ENCODE measurements at regions not wholly inside any gene's neighbourhood (a gene's known extent, or its start where the extent isn't known, plus 50 kb on each side); places are given as distances from the start of the nearest gene placed in this dataset.

- TF ChIP-seq, protein P1, sequence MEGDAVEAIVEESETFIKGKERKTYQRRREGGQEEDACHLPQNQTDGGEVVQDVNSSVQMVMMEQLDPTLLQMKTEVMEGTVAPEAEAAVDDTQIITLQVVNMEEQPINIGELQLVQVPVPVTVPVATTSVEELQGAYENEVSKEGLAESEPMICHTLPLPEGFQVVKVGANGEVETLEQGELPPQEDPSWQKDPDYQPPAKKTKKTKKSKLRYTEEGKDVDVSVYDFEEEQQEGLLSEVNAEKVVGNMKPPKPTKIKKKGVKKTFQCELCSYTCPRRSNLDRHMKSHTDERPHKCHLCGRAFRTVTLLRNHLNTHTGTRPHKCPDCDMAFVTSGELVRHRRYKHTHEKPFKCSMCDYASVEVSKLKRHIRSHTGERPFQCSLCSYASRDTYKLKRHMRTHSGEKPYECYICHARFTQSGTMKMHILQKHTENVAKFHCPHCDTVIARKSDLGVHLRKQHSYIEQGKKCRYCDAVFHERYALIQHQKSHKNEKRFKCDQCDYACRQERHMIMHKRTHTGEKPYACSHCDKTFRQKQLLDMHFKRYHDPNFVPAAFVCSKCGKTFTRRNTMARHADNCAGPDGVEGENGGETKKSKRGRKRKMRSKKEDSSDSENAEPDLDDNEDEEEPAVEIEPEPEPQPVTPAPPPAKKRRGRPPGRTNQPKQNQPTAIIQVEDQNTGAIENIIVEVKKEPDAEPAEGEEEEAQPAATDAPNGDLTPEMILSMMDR (IDR thresholded peaks at IDR 0.05) = no peak
- no peak for TF ChIP-seq POLR2A (IDR thresholded peaks at IDR 0.05)
These were observed 157.3 kb upstream of the ALDH1B1 start for GRCh38 chr9:38235244-38235643.

All from body of pancreas (tissue), 4 donors.